ENCODE measurements at regions not wholly inside any gene's neighbourhood (a gene's known extent, or its start where the extent isn't known, plus 50 kb on each side); places are given as distances from the start of the nearest gene placed in this dataset.

DNA sequence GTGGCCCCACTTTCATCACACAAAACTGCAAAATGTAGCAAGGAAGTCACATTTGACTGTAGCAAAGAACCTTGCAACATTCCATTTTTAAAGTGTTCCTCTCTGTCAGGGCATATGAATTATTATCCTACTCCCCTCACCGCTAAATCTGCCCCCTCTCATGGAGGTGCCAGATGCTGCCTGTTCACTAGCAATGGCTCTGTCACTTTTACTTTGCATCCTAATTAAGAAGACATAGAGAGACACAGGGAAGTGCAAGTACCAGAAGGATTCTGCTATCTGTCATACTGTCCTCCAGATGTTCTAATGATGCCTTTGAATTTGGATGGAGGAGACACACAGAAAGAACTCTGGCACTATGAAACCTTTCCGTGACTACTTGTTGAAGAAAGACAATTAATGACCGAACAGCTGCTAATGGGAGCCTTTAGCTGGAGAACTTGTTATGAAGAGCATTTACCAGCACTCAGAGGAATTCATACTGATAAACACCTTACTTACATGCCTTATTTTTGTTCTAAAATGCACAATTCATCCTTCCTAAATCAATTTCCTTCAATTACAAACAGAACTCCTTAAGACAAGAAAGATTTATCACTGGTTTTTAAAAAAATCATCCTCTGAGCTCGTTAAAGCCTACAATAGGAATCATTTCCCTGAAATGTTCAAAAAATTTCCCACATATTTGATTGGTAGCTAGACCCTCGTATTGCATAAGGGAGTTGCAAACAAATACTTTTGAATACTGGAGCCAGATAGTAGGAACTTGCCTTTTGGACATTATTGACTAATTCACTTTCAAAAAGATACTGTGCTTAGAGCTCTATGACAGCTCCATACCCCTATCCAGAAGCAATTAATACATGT lies 292.6 kb downstream of the UBE3D start:
- no peak for TF ChIP-seq EZH2phosphoT487 (IDR thresholded peaks at IDR 0.05; ENCODE audit: borderline replicate concordance, low read depth, low read length)
- TF ChIP-seq, protein P1, sequence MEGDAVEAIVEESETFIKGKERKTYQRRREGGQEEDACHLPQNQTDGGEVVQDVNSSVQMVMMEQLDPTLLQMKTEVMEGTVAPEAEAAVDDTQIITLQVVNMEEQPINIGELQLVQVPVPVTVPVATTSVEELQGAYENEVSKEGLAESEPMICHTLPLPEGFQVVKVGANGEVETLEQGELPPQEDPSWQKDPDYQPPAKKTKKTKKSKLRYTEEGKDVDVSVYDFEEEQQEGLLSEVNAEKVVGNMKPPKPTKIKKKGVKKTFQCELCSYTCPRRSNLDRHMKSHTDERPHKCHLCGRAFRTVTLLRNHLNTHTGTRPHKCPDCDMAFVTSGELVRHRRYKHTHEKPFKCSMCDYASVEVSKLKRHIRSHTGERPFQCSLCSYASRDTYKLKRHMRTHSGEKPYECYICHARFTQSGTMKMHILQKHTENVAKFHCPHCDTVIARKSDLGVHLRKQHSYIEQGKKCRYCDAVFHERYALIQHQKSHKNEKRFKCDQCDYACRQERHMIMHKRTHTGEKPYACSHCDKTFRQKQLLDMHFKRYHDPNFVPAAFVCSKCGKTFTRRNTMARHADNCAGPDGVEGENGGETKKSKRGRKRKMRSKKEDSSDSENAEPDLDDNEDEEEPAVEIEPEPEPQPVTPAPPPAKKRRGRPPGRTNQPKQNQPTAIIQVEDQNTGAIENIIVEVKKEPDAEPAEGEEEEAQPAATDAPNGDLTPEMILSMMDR (conservative IDR thresholded peaks at IDR 0.05; ENCODE audit: low read length), result no peak
- no peak for DNase-seq (ENCODE audit: low spot score)
- Histone ChIP-seq H3K79me2 (ENCODE audit: insufficient read depth, low read depth, low read length) (no peaks in the 10 kb centered on the region), H3K9me3 (ENCODE audit: low read length) (no peaks in the 10 kb centered on the region), H2AFZ (ENCODE audit: low read length) (no peak overlapping the region), H3K4me2 (ENCODE audit: low read length) (no peak overlapping the region), H3K4me3 (ENCODE audit: low read depth, low read length, poor library complexity, severe bottlenecking) (no peak overlapping the region), H3K9me2 (ENCODE audit: insufficient read depth, low read length) (no peaks in the 10 kb centered on the region), H3K36me3 (ENCODE audit: insufficient read depth, low read length) (no peaks in the 10 kb centered on the region), H4K20me1 (ENCODE audit: insufficient read depth, low read length) (no peaks in the 10 kb centered on the region), H3K4me1 (ENCODE audit: insufficient read depth, low read length, poor library complexity, severe bottlenecking) (no peaks in the 10 kb centered on the region), H3K27ac (ENCODE audit: low read depth, low read length, poor library complexity, severe bottlenecking) (no peak overlapping the region)
- BruUV-seq (replicated peaks), result no TSS peak
- intact Hi-C loops (cut with micrococcal nuclease; ENCODE audit: unreplicated experiment), result no loop called here
- ChIA-PET POLR2A (no interaction called here), CTCF (ENCODE audit: unreplicated experiment) (no interaction called here)

DNA sequence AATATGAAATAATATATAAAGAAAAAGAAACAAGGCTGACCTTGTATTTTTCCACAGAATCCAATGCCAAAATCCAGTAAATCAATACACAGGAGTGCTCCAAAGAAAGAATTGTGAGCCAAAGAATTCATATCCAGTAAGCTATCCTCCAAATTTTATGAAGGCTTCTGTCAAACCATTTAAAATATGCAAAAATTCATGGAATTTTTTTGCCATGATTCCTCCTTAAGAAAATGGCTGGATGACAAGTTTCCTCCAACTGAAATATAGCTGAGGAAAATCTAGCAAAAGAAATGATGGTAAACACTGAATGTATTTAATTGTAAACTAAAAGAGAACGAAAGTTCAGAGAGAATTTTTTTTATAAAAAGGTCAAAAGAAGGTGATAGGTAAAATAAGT lies 290.3 kb downstream of the UBE3D start:
- no TSS peak for BruUV-seq (replicated peaks)
- intact Hi-C loops (cut with micrococcal nuclease; ENCODE audit: unreplicated experiment), result no loop called here
- H3K4me2 ChIP-seq (ENCODE audit: low read length), result no peak overlapping the region
- TF ChIP-seq, protein P1 (conservative IDR thresholded peaks at IDR 0.05; ENCODE audit: low read length), result no peak
- TF ChIP-seq EZH2phosphoT487 (IDR thresholded peaks at IDR 0.05; ENCODE audit: borderline replicate concordance, low read depth, low read length), result no peak
- no peaks in the 10 kb centered on the region for H3K36me3 ChIP-seq (ENCODE audit: insufficient read depth, low read length)
- H4K20me1 ChIP-seq (ENCODE audit: insufficient read depth, low read length), result no peaks in the 10 kb centered on the region
- no peak overlapping the region for H3K27ac ChIP-seq (ENCODE audit: low read depth, low read length, poor library complexity, severe bottlenecking)
- H3K4me1 ChIP-seq (ENCODE audit: insufficient read depth, low read length, poor library complexity, severe bottlenecking), result no peaks in the 10 kb centered on the region
- H3K9me3 ChIP-seq (ENCODE audit: low read length), result no peaks in the 10 kb centered on the region
- H3K79me2 ChIP-seq (ENCODE audit: insufficient read depth, low read depth, low read length), result no peaks in the 10 kb centered on the region
- DNase-seq (ENCODE audit: low spot score), result no peak
- POLR2A ChIA-PET, result no interaction called here
- no peak overlapping the region for H2AFZ ChIP-seq (ENCODE audit: low read length)
- CTCF ChIA-PET (ENCODE audit: unreplicated experiment), result no interaction called here
- H3K4me3 ChIP-seq (ENCODE audit: low read depth, low read length, poor library complexity, severe bottlenecking), result no peak overlapping the region
- no peaks in the 10 kb centered on the region for H3K9me2 ChIP-seq (ENCODE audit: insufficient read depth, low read length)

DNA sequence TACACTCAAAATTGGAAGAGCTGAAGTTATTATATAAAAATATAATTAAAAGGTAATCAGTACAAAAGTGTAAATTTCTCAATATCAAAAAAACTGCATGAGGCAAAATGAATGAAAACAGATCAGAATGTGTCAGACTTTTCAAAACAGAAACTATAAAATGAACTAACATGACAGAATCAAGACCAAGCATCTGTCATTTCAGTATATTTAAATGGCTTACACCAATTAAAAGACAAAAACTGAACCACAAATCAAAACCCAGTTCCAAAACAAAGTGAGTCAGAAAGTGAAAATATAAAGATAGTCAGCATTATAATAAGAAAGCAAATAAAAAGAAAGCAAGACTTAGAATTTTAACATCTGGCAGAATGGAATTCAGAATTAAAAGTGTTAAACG lies 289.7 kb downstream of the UBE3D start:
- no peaks in the 10 kb centered on the region for H3K79me2 ChIP-seq (ENCODE audit: insufficient read depth, low read depth, low read length)
- no peaks in the 10 kb centered on the region for H3K4me1 ChIP-seq (ENCODE audit: insufficient read depth, low read length, poor library complexity, severe bottlenecking)
- H3K27ac ChIP-seq (ENCODE audit: low read depth, low read length, poor library complexity, severe bottlenecking), result no peak overlapping the region
- no peak for DNase-seq (ENCODE audit: low spot score)
- POLR2A ChIA-PET, result no interaction called here
- H3K4me3 ChIP-seq (ENCODE audit: low read depth, low read length, poor library complexity, severe bottlenecking), result no peak overlapping the region
- no peaks in the 10 kb centered on the region for H3K36me3 ChIP-seq (ENCODE audit: insufficient read depth, low read length)
- no peak overlapping the region for H3K4me2 ChIP-seq (ENCODE audit: low read length)
- H3K9me3 ChIP-seq (ENCODE audit: low read length), result no peaks in the 10 kb centered on the region
- intact Hi-C loops (cut with micrococcal nuclease; ENCODE audit: unreplicated experiment), result no loop called here
- H3K9me2 ChIP-seq (ENCODE audit: insufficient read depth, low read length), result no peaks in the 10 kb centered on the region
- TF ChIP-seq, protein P1 (conservative IDR thresholded peaks at IDR 0.05; ENCODE audit: low read length), result no peak
- no peak for TF ChIP-seq EZH2phosphoT487 (IDR thresholded peaks at IDR 0.05; ENCODE audit: borderline replicate concordance, low read depth, low read length)
- no peak overlapping the region for H2AFZ ChIP-seq (ENCODE audit: low read length)
- CTCF ChIA-PET (ENCODE audit: unreplicated experiment), result no interaction called here
- no peaks in the 10 kb centered on the region for H4K20me1 ChIP-seq (ENCODE audit: insufficient read depth, low read length)
- no TSS peak for BruUV-seq (replicated peaks)
